ENCODE measurements at regions not wholly inside any gene's neighbourhood (a gene's known extent, or its start where the extent isn't known, plus 50 kb on each side); places are given as distances from the start of the nearest gene placed in this dataset.

GRCh38 chr5:88389338-88390095 lies 120.9 kb upstream of the TMEM161B start:
- Histone ChIP-seq H3K4me3 (no peak overlapping the region), H3K9me3 (no peaks in the 10 kb centered on the region), H3K27ac (no peak overlapping the region), H3K36me3 (no peaks in the 10 kb centered on the region), H3K4me1 (no peaks in the 10 kb centered on the region), H3K27me3 (no peaks in the 10 kb centered on the region)
- DNase-seq, result no peak
- TF ChIP-seq POLR2A (IDR thresholded peaks at IDR 0.05) (no peak), CTCF (IDR thresholded peaks at IDR 0.05) (no peak)

- no peaks in the 10 kb centered on the region for H3K36me3 ChIP-seq
- H3K4me3 ChIP-seq, result no peak overlapping the region
- DNase-seq, result no peak
- H3K27ac ChIP-seq, result no peak overlapping the region
- no peak for TF ChIP-seq CTCF (IDR thresholded peaks at IDR 0.05)
- TF ChIP-seq POLR2A (IDR thresholded peaks at IDR 0.05), result no peak
- no peaks in the 10 kb centered on the region for H3K27me3 ChIP-seq
- no peaks in the 10 kb centered on the region for H3K9me3 ChIP-seq
- H3K4me1 ChIP-seq, result no peaks in the 10 kb centered on the region
Observed at GRCh38 chr5:88388476-88389337, 120.1 kb upstream of the TMEM161B start.

- Histone ChIP-seq H3K4me1 (no peaks in the 10 kb centered on the region), H3K27ac (no peak overlapping the region), H3K27me3 (no peaks in the 10 kb centered on the region), H3K9me3 (no peaks in the 10 kb centered on the region), H3K4me3 (no peak overlapping the region), H3K36me3 (no peaks in the 10 kb centered on the region)
- no peak for DNase-seq
- TF ChIP-seq POLR2A (IDR thresholded peaks at IDR 0.05) (no peak), CTCF (IDR thresholded peaks at IDR 0.05) (no peak)
Observed at GRCh38 chr5:88384886-88385285, 116.2 kb upstream of the TMEM161B start.

- no peak overlapping the region for H3K4me3 ChIP-seq
Observed at GRCh38 chr5:88380332-88380731, 111.7 kb upstream of the TMEM161B start.

More at GRCh38 chr5:88380332-88380731, 111.7 kb upstream of the TMEM161B start:
- H3K4me1 ChIP-seq, result peaks cover 0 to 4% (median 0%) of the 10 kb centered on the region in 4 donors
- no peaks in the 10 kb centered on the region for H3K9me3 ChIP-seq
- no peak for DNase-seq
- no peaks in the 10 kb centered on the region for H3K36me3 ChIP-seq
- TF ChIP-seq POLR2A (IDR thresholded peaks at IDR 0.05) (no peak), CTCF (IDR thresholded peaks at IDR 0.05) (no peak)
- no peaks in the 10 kb centered on the region for H3K27me3 ChIP-seq
- no peak overlapping the region for H3K27ac ChIP-seq
